ENCODE measurements at regions not wholly inside any gene's neighbourhood (a gene's known extent, or its start where the extent isn't known, plus 50 kb on each side); places are given as distances from the start of the nearest gene placed in this dataset.

DNA sequence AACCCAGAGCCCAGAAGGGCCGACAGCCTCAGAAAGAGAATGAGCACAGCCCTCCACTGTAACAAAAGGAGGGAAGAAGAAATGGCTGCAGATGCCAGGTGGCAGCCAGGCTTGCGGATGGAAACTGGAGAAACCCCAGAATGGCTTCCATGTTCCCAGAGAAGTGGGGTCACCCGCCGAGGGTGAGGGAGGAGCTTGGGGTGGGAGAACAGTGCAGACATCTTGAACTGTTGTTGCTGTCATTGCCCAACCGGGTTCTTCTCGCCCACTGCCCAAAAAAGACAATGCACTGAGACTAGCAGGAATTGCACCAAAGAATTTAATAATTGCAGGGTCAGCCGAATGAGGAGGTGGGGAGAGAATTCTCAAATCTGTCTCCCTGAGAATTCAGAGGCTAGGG is 223.2 kb upstream of the RAB6C start:
- no peak for TF ChIP-seq POLR2A (IDR thresholded peaks at IDR 0.05)
- TF ChIP-seq, protein P1, sequence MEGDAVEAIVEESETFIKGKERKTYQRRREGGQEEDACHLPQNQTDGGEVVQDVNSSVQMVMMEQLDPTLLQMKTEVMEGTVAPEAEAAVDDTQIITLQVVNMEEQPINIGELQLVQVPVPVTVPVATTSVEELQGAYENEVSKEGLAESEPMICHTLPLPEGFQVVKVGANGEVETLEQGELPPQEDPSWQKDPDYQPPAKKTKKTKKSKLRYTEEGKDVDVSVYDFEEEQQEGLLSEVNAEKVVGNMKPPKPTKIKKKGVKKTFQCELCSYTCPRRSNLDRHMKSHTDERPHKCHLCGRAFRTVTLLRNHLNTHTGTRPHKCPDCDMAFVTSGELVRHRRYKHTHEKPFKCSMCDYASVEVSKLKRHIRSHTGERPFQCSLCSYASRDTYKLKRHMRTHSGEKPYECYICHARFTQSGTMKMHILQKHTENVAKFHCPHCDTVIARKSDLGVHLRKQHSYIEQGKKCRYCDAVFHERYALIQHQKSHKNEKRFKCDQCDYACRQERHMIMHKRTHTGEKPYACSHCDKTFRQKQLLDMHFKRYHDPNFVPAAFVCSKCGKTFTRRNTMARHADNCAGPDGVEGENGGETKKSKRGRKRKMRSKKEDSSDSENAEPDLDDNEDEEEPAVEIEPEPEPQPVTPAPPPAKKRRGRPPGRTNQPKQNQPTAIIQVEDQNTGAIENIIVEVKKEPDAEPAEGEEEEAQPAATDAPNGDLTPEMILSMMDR (IDR thresholded peaks at IDR 0.05), result no peak

Measured in right lobe of liver (tissue), 4 donors.